Retina (tissue), 1 donor: ENCODE measurements at regions not wholly inside any gene's neighbourhood (a gene's known extent, or its start where the extent isn't known, plus 50 kb on each side); places are given as distances from the start of the nearest gene placed in this dataset.
A peak's percentile ranks its signal among the peaks of the same experiment; 100 is the strongest.
"Not testable (repeated sequence)": the region's sequence is repeated elsewhere in the genome, so short reads cannot be mapped to it uniquely, and the experiment has no call there.

Source experiments
- DNase-seq: peaks from one replicate; pipeline ENCODE4 v3.0.0-alpha.2; 2016

DNA sequence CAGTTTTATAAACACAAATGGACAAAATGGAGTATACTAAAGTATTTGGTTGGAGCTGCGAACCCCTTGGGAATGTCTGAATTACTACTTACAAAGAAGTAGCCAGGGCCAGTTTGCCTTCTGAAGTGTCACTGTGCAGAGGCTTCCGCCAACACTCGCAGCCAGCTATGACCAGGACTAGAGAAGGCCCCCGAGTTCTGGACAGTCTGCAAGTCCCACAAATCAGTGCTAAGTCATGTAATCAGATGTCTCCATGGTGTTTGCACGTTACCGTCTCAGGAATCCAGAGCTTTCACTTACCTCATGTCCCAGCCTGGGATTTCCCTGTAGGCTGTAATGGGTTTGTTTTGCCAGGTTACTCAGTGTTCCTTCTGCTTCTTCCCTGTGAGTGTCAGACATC is 106.6 kb upstream of the SPAG17 start:
- DNase-seq, result no peak

DNA sequence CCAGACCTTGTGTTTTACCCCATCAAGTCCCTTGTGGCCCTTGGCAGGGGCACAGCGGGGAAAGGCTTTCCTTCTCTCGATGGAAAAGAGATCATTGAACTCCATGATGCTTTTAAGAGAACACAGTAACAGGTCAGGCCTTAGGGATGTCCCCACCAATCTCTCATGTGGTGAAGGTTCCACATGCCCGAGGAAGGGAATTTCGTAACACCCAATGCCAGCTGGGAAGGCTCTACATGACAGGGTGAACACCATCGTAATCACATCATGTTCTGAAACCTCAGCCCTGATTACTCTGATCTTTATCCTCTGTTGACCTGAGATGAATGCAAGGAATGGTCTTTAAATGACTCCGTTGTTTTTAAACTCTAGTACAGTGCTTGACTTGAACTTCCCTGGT is 105.5 kb upstream of the SPAG17 start:
- no peak for DNase-seq

DNA sequence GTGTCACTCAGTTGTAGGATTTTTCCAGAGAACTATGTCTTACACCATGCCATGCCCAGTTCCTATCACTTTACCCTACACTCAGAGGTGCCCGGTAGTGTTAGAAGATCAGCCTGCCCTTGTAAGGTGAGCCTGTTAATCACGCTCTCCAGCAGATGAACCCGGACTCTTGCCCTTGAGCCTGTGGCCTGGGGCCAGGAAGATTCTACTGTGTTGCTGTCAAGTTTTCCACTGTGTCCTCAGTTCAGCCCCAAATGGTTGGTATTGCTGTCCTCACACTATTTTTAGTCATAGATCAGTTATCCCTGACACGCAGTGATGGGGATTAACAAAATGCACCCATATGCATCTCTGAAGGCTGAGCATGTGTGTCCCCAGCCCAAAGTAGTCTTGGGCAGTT is 105.0 kb upstream of the SPAG17 start:
- DNase-seq, result no peak

DNA sequence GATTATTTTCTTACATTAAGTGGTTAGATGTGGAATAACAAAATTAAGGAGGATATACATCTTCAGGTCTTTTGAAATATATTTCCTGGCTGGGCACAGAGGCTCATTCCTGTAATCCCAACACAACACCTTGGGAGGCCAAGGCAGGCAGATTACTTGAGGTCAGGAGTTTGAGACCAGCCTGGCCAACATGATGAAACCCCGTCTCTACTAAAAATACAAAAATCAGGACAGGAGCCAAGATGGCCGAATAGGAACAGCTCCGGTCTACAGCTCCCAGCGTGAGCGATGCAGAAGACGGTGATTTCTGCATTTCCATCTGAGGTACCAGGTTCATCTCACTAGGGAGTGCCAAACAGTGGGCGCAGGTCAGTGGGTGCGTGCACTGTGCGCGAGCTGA is 95.6 kb upstream of the SPAG17 start:
- not testable (repeated sequence) for DNase-seq

DNA sequence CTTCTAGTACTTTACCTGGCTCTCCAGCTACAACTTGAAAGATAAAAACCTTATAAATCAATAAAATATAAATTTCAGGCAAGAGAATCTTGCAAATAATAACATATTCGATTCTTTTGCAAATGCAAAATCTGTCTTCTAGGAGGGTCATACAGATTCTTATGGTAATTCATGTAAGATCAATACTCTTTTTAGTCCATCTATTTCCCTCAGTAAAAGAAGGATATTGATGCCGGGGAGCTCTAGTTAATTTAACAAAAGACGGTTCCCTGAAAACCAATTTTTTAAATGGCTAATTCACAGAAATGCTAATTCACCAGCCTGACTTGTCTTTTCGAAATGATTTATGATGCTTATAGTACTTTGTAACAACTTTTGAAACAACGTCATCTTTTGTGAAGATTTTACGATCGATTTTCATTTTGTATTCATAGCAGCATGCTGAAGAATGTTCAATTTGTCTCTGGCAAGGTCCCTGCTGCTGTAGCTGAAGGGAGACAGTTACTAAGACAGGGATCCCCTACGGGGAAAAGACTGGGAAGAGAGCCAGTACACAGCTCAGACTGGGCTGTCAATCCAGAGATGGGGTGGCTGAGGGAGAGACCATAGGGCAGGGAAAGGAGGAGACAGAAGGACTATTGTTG is 90.6 kb upstream of the SPAG17 start:
- no peak for DNase-seq

DNA sequence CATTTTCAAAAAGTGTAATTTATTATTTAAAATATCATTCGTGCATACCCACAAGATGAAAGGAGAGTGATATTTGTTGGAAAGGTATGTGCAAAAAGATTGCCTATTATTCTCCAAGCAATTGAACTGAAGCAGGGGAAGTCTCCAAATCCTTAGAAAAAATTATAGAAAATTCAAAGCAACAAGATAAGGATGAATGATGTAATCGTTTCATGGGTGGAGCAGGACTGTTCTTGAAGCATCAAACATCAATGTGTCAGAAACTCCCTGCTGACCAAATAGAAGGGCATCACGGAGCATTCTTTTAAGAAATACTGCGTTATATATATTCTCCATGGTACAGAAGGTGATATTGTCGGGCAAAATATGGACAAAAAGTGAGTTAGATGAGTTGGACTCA is 87.9 kb upstream of the SPAG17 start:
- DNase-seq, result no peak

DNA sequence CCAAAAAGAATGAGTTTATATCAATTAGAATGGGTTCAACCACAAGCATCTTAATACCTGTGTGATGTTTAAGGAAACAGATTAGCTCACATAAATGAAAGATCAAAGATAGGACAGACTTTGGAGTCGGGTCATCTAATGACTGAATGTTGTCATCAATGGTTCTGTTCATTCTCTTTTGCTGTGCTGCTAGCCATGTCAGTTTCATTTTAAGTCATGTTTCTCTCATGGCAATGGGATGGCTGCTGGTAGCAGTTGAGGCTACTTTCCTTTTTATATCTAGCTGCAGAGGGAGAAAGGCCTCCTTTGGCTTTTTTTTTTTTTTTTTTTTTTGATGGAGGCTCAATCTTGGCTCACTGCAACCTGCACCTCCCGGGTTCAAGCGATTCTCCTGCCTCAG is 86.9 kb upstream of the SPAG17 start:
- DNase-seq, result no peak

DNA sequence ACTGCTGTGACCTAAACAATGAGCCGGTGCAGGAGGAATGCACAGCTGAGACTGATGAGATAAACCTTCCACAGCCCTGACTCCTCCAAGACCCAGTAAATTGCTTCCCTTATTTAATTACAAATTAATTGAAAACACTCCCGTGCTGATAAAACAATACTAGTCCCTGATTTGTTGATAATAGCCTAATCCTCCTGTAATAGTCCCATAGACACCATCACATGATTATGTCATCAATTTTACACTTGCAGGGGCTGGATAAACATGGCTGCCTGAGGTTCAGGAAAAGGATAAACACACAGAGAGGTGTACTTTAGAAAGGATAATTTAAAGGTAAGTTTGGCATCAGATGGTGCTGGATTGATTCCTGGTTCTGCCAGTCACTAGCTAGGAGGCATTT is 84.6 kb upstream of the SPAG17 start:
- DNase-seq, result no peak

DNA sequence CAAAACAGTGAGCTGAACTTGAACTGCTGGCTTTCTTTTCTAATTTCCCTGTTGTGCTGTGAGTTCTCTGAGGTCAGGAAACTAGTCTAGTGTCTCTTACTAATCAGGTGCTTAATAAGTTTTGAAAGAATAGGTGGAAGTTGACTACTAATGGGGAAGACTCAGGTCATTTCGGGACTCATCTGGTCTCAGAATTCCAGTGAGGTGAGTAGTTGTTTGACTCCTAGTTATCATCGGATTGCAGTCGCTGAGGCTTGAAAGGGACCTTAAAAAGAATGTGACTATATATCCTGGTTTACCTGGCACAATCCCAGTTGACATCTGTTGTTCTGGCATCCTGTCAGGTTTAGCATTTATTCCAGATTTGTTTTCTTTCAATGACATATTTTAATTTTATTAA is 81.4 kb upstream of the SPAG17 start:
- DNase-seq, result no peak

DNA sequence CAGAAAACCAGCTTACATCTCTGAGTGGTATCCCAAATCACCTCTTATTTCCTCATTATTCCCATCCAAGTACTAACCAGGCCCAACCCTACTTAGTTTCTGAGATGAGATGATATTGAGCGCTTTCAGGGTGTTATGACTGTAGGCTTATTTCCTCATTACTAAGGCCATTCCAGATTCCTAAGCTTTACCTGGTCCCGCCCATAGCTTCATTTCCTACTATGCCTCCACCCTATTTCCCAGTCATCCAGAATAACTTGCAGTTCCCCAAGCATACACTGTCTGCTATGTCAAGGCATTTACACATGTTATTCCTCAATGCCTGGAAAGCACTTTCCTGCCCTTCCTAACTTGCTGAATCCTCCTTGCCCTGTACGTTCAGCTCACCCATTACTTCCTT is 79.3 kb upstream of the SPAG17 start:
- no peak for DNase-seq

DNA sequence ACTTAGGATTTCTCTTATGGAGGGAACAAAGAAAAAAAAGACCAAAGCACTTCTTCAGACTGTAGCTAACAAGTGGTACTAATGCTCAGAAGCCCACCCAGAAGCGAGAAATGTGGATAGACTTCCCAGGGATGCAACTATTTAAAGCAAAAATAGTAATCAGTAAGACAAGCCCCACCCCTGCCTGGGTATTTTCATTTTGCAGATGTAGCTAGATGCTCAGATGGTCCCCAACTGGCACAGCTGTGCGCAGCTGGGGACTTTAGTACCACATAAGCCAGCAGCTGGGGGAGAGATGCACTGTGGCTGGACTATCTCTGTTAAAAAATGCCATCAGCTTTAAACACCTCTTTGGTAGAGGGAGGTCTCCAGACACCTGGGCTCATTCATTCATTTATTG is 77.8 kb upstream of the SPAG17 start:
- DNase-seq, result no peak

DNA sequence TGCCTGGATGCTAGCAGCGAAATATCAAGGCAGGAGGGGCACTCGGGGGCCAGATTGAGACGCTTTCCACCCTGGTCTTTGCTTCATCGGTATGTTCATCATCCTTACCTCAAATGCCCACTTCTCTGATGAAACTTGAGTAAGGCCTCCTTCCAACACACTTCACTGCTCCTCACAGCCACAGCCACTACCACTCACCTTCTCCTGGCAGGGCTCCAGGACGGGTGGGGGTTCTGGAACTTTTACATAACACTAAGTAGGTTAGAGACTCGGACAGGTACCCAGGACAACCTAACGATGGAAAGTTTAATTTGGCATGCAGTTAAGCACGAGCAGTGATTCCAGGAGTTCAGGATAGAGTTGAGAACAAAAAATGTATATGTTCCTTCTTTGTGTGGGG is 73.9 kb upstream of the SPAG17 start:
- DNase-seq, result no peak

DNA sequence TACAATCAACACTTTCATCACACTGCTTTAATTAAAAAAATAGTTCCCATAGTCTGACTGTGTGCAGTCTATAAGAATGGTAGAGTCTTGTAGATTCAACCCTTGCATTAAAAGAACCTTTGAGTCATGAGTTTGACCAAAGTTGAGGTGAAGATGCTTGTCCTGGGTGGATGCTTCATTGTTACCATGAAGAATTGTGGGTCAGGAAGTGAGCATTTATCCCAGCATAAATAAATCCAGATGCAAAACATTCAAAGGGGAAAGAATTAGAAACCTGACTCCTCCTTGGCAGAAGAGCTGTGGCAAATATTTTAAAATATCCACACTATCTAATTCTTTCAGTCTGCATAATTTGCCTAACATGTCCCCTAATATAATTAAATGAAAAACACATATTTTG is 72.9 kb upstream of the SPAG17 start:
- DNase-seq, result no peak

DNA sequence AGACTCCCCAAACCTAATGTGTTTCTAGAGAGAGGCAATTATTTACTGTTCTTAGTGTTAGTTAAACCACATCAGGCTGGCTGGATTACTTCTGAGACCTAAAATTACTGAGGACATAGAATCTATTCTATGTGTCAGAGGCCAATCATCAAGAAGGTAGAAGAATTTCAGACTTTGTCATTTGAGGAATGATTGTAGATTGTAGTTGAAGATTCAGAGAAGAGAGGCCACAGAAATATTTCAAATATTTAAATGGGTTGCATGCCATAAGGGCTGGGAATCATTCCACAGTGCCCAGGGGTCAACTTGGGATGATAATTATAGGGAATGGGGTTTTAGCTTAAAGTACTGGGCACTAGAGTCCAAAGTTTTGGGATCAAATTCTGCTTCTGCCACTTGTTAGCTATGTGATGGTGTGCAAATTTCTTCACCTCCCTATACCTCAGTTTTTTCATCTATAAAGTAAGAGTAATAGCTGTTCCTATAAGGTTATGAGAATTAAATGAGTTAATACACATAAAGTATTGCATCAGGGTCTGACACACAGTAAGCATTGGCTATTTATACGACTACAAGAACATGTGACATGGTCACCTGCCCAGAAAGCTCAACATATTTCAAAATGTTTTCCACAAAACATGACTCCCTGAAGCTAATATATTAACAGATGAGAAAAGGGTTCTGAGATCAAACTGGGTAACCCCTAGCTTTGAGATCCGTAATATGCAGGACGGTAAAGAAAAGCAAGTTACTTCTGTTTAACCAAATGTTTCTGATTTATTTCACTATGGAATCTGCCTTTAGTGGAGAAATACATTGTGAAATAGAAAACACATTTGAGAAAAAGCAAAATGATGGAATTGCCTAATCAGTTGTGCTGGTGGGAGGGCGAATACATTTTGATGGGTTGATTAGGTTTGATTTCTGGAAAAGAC is 69.7 kb upstream of the SPAG17 start:
- DNase-seq, result no peak

DNA sequence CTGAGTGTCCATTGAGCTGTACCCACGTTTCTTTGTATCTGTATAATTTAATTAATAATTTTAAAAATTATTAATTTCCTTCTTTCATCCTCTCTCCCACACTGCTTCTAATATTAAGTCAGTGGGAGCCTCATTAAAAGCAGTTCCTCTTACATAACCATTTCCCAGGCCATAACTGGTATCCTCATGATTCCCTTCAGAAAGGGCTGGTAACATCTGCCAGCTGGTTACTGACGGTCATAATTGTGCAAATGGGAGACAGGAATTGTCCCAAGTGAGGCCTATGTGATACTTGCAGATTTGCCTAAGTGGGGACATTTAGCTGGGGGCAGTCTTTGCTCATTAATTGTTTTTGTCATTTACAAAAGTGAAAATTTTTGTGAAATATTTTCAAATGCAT is 69.0 kb upstream of the SPAG17 start:
- no peak for DNase-seq

DNA sequence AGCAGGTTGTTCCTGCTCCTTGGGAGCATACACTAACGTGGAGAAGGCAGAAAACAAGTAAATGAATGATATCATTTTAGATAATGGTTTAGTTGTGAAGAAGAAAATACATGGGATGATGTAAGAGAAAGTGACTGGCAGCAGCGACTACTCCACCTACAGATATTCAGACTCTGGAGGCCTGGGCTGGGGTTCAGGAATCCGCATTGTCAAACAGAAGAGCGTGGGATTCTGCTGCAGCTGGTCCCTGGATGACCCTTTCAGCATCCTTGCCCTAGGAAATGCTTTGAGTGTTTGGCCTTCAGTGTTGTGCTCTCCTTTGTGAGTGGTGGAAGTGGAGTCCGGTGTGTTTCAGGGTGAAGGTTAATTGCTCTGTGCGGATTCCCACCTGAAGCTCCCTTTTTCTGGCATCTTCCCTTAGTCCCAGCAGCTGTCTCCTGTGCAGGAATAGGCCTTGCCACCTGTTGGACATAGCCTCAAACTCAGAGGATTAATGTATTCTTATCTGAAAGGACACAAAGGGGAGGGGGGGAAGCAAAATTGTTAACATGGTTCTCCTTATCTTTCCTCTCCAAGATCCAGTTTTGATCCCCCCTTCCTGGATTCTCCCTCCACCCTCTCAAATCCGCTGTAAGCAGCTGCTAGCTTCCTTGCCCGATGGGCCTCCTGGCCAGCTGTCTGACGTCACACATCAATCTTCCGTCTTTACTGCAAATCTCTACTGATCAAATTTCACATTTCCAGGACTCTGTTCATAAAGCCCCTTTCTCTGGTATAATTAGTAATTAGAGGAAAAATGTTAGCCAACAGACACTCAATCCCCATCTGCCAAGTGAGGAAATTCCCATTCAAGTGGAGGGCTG is 68.3 kb upstream of the SPAG17 start:
- peak; percentile 25 for DNase-seq

DNA sequence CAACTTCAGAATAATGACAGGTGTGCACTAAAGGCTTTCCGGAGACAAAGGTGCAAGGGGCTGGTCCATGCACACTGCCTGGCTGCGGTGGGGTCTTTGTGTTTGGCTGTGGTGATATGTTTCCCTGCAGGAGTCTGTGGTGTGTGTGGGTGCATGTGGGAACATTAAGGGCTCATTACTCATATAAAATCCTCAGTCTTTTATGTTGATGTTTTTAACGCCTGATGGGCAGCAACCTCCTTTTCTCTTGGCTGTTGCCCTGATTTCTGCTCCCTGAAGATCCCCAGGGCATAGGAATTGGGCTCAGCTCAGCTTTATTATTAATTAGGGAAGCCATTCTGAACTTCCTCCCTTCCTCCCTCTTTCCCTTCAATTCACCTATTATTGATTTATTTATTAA is 67.6 kb upstream of the SPAG17 start:
- no peak for DNase-seq

DNA sequence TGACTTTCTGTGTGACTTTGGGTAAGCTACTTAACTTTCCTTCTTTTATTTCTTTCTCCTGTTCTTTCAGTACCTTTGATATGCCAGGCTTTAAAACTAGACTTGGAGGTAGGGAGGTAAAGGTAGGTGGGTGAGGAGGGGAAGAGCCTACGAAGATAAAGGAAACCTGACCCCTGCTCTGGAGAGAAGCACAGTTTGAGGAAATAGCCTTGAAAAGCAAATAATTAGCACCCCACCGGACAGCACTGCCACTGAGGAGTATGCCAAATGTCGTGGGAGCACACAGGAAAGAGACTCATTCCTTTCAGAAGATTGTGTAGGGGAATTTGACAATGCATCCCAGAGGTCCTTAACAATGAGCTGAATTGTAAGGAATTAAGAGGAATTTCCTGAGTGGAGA is 65.2 kb upstream of the SPAG17 start:
- DNase-seq, result no peak

DNA sequence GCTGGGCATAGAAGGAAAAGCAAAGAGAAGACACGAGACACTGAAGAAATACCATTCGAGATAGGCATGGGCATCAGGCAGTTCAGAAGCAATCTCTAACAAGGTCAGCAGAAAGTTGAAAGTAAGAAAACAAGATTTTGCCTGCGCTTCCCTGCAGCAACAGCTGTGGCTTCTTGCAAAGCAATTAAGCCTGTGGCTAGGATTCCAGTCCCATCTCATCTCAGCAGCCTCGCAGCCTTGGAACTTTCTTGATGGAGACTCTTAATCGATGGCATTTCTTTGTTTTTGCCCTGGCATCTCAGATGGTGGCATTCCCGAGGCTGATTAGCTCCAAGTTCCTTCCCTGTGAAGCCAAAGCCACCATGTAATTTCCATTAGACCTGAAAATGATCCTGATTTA is 64.6 kb upstream of the SPAG17 start:
- DNase-seq, result no peak

DNA sequence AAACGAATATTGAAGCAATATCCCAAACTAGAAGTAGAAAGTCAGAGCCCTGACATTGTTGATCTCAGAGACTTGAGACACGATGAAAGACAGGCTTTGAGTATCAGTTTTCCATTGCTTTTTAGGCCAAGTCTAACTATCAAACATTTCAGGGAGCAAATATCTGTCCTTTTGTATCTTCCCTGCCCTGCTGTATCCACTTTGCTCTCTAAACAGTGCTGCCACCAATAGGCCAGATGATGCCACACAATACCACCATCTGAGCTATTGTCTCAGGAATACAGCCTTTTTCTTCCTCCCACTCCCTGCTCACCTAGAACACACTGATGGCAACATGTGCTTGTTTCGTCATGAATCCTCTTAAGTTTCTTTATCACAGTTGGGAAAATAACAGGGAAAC is 62.6 kb upstream of the SPAG17 start:
- DNase-seq, result peak; percentile 15

DNA sequence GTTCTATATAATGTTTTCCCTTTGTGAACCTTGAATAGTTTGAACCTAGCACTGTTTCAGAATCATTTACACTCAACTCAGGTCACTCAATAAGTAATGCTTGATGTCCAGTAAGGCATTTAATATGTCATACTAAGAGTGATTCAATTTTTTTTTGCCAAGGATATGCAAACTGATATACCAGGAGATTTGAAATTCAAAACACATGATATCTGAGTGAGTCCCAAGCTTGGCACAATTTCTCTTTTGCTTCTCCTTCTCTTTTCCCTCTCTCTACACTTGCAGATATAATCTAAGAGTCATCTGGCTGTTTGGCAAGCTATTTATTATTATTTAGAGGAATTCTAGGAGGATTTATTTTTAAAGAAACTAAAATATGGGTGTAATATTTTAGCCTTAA is 61.6 kb upstream of the SPAG17 start:
- DNase-seq, result no peak

DNA sequence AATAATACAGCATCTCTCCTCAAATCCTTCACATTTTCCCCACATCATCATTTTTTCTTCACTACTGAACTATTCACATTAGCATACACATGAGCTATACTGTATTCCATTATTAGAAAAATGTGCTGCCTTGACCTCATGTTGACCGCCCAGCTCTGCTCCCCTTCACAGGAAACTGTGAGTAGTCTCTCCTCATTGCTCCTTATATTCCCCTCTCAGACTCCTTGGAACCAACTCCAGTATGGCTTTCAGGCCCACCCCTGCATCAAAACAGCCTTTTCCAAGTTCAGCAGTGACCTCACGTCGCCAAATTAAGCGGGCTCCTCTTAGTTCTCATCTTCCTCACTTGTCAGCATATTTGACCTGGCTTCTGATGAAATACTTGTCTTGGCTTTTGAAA is 59.2 kb upstream of the SPAG17 start:
- DNase-seq, result no peak

DNA sequence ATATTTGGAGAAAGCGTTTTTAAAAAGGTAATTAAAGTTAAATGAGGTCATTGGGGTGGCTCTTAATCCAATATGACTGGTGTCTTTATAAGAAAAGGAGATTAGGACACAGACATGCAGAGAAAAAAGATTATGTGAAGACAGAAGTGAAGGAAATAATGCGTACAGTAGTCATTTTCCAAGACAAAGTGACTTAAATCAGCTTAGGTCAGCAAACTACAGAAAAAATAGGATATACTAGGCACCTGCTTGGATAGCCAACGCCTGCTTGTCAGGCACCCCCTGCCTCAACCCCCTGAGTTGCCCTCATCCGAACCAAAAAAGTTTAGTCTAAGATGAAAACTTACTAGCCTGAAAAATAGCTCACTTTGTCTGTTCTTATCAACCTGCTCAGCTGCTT is 58.2 kb upstream of the SPAG17 start:
- no peak for DNase-seq
